Large intestine (tissue), 3 donors: ENCODE measurements at regions not wholly inside any gene's neighbourhood (a gene's known extent, or its start where the extent isn't known, plus 50 kb on each side); places are given as distances from the start of the nearest gene placed in this dataset.

Experiments
- DNase-seq, 2 donors: peaks; one replicate each; pipeline versions ENCODE4 v3.0.0 to v3.0.0-alpha.2; 2013
- H3K27ac ChIP-seq: one replicate; pipeline ENCODE4 v1.5.1; 2013; ENCODE audit warnings: low read length
- H3K27me3 ChIP-seq: 2 replicates; pipeline ENCODE4 v1.6.1; 2013; ENCODE audit warnings: low read length; ENCODE audit not compliant: control insufficient read depth, insufficient read depth
- H3K36me3 ChIP-seq: 2 replicates; pipeline ENCODE4 v1.6.1; 2013; ENCODE audit warnings: low read length; ENCODE audit not compliant: control insufficient read depth, insufficient read depth
- H3K4me1 ChIP-seq: one replicate; pipeline ENCODE4 v1.6.1; 2013; ENCODE audit warnings: low read length; ENCODE audit not compliant: control insufficient read depth, insufficient read depth
- H3K4me3 ChIP-seq: one replicate; pipeline ENCODE4 v1.5.1; 2013; ENCODE audit warnings: low read length
- H3K9me3 ChIP-seq: one replicate; pipeline ENCODE4 v1.6.1; 2013; ENCODE audit warnings: mild to moderate bottlenecking, low read depth, low read length, moderate library complexity; ENCODE audit not compliant: control insufficient read depth
- WGBS: methylation state at CpG from one replicate; pipeline ENCODE4 v1.1.5; 2013; ENCODE audit warnings: low lambda C conversion rate; ENCODE audit not compliant: insufficient coverage; 5-methylcytosine and 5-hydroxymethylcytosine counted together

GRCh38 chr22:48669986-48670716, 1157.5 kb downstream of the BRD1 start:
- WGBS = 100% methylated on average over 4 of the region's 23 CpGs
- H3K27ac ChIP-seq = no peak overlapping the region
- H3K27me3 ChIP-seq = no peaks in the 10 kb centered on the region
- H3K9me3 ChIP-seq = peaks cover 3% of the 10 kb centered on the region
- no peak for DNase-seq
- H3K36me3 ChIP-seq = no peaks in the 10 kb centered on the region
- H3K4me1 ChIP-seq = no peaks in the 10 kb centered on the region
- H3K4me3 ChIP-seq = no peak overlapping the region

GRCh38 chr22:48669226-48669625, 1158.4 kb downstream of the BRD1 start:
- no peak for DNase-seq
- no CpG with 5 or more reads among the region's 8 CpGs for WGBS
- H3K4me1 ChIP-seq = no peaks in the 10 kb centered on the region
- no peaks in the 10 kb centered on the region for H3K27me3 ChIP-seq
- no peak overlapping the region for H3K4me3 ChIP-seq
- no peaks in the 10 kb centered on the region for H3K36me3 ChIP-seq
- no peak overlapping the region for H3K27ac ChIP-seq
- peaks cover 3% of the 10 kb centered on the region for H3K9me3 ChIP-seq

GRCh38 chr22:48667289-48667688, 1160.4 kb downstream of the BRD1 start:
- Histone ChIP-seq H3K27me3 (no peaks in the 10 kb centered on the region), H3K9me3 (peaks cover 3% of the 10 kb centered on the region), H3K27ac (no peak overlapping the region), H3K4me1 (no peaks in the 10 kb centered on the region), H3K4me3 (no peak overlapping the region), H3K36me3 (no peaks in the 10 kb centered on the region)
- WGBS = no CpG with 5 or more reads among the region's 14 CpGs
- no peak for DNase-seq

GRCh38 chr22:48666620-48667019, 1161.1 kb downstream of the BRD1 start:
- Histone ChIP-seq H3K4me1 (no peaks in the 10 kb centered on the region), H3K9me3 (peaks cover 3% of the 10 kb centered on the region), H3K27ac (no peak overlapping the region), H3K36me3 (no peaks in the 10 kb centered on the region), H3K4me3 (no peak overlapping the region), H3K27me3 (no peaks in the 10 kb centered on the region)
- DNase-seq = no peak
- WGBS = no CpG with 5 or more reads among the region's 9 CpGs

- no peaks in the 10 kb centered on the region for H3K36me3 ChIP-seq
- DNase-seq = no peak
- peaks cover 3% of the 10 kb centered on the region for H3K9me3 ChIP-seq
- H3K27me3 ChIP-seq = no peaks in the 10 kb centered on the region
- H3K4me1 ChIP-seq = no peaks in the 10 kb centered on the region
- 92% methylated on average over 7 of the region's 22 CpGs for WGBS
- H3K4me3 ChIP-seq = no peak overlapping the region
- no peak overlapping the region for H3K27ac ChIP-seq
Observed at GRCh38 chr22:48665311-48665995, 1162.2 kb downstream of the BRD1 start.

GRCh38 chr22:48664586-48664985, 1163.1 kb downstream of the BRD1 start:
- Histone ChIP-seq H3K27ac (no peak overlapping the region), H3K27me3 (no peaks in the 10 kb centered on the region), H3K4me3 (no peak overlapping the region), H3K36me3 (no peaks in the 10 kb centered on the region), H3K4me1 (no peaks in the 10 kb centered on the region), H3K9me3 (no peaks in the 10 kb centered on the region)
- no peak for DNase-seq
- WGBS = no CpG with 5 or more reads among the region's 13 CpGs

GRCh38 chr22:48663297-48663696, 1164.4 kb downstream of the BRD1 start:
- WGBS = 89% methylated on average over 1 of the region's 5 CpGs
- DNase-seq = no peak
- H3K36me3 ChIP-seq = no peaks in the 10 kb centered on the region
- H3K27me3 ChIP-seq = no peaks in the 10 kb centered on the region
- no peaks in the 10 kb centered on the region for H3K4me1 ChIP-seq
- H3K4me3 ChIP-seq = no peak overlapping the region
- no peaks in the 10 kb centered on the region for H3K9me3 ChIP-seq
- no peak overlapping the region for H3K27ac ChIP-seq

- H3K9me3 ChIP-seq = no peaks in the 10 kb centered on the region
- DNase-seq = no peak
- H3K27ac ChIP-seq = no peak overlapping the region
- H3K36me3 ChIP-seq = no peaks in the 10 kb centered on the region
- H3K4me1 ChIP-seq = no peaks in the 10 kb centered on the region
- H3K4me3 ChIP-seq = no peak overlapping the region
- no peaks in the 10 kb centered on the region for H3K27me3 ChIP-seq
- WGBS = no CpG with 5 or more reads among the region's 20 CpGs
Observed at GRCh38 chr22:48662476-48663135, 1165.1 kb downstream of the BRD1 start.

- Histone ChIP-seq H3K36me3 (no peaks in the 10 kb centered on the region), H3K27ac (no peak overlapping the region), H3K4me1 (no peaks in the 10 kb centered on the region), H3K4me3 (no peak overlapping the region), H3K9me3 (no peaks in the 10 kb centered on the region), H3K27me3 (no peaks in the 10 kb centered on the region)
- DNase-seq = no peak
- no CpG with 5 or more reads among the region's 7 CpGs for WGBS
Observed at GRCh38 chr22:48661984-48662383, 1165.7 kb downstream of the BRD1 start.

- WGBS = no CpG with 5 or more reads among the region's 33 CpGs
- H3K27ac ChIP-seq = no peak overlapping the region
- no peak overlapping the region for H3K4me3 ChIP-seq
- H3K36me3 ChIP-seq = no peaks in the 10 kb centered on the region
- no peak for DNase-seq
- no peaks in the 10 kb centered on the region for H3K4me1 ChIP-seq
- H3K9me3 ChIP-seq = no peaks in the 10 kb centered on the region
- no peaks in the 10 kb centered on the region for H3K27me3 ChIP-seq
Observed at GRCh38 chr22:48660790-48661740, 1166.6 kb downstream of the BRD1 start.
